T47D (cell line): ENCODE measurements at regions not wholly inside any gene's neighbourhood (a gene's known extent, or its start where the extent isn't known, plus 50 kb on each side); places are given as distances from the start of the nearest gene placed in this dataset.

Experiments
- DNase-seq, 2 experiments: peaks; one replicate each; pipeline versions ENCODE4 v3.0.0 to v3.0.0-alpha.2; 2011 to 2012; ENCODE audit warnings: low read depth in 1 of 2, low spot score in 1 of 2
- JUND ChIP-seq: IDR thresholded peaks from 2 replicates; pipeline ENCODE4 v1.6.1; 2012; ENCODE audit warnings: low read depth
- in situ Hi-C: cut with HindIII; loops from 2 replicates; pipeline ENCODE4 v1.10.0; 2016; ENCODE audit warnings: low sequenced_read_pairs, low pct_unique_long_range_greater_than_20kb

DNA sequence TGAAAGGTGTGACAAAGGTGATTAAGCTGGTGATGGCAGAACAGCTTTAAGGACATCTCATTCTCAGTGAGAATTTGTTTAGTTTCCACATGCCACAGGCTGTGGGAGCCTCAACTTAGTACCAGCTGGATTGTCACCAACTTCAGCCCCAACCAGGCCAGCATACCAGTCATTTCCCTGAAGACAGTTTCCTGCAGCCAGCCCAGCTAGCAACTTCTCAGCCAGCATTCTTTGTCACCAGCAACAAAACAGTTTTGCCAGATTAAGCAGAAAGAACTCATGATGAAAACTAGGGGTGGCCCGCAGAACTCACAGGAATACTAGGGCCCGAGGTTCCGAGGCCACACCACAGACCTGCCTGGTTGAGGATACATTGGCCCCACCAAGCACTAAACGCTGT, 68.8 kb upstream of the UNC5B start:
- in situ Hi-C loops, result no loop called here
- DNase-seq, result no peak
- TF ChIP-seq JUND, result no peak

- no peak for DNase-seq
- in situ Hi-C loops, result no loop called here
Measured at GRCh38 chr10:71144824-71145223, 67.5 kb upstream of the UNC5B start.

GRCh38 chr10:71145352-71145945, 66.9 kb upstream of the UNC5B start:
- in situ Hi-C loops, result no loop called here
- no peak for DNase-seq
- no peak for TF ChIP-seq JUND

More at GRCh38 chr10:71144824-71145223, 67.5 kb upstream of the UNC5B start:
- no peak for TF ChIP-seq JUND

- in situ Hi-C loops, result no loop called here
- DNase-seq, result no peak
- no peak for TF ChIP-seq JUND
Measured at GRCh38 chr10:71150796-71151195, 61.6 kb upstream of the UNC5B start.

DNA sequence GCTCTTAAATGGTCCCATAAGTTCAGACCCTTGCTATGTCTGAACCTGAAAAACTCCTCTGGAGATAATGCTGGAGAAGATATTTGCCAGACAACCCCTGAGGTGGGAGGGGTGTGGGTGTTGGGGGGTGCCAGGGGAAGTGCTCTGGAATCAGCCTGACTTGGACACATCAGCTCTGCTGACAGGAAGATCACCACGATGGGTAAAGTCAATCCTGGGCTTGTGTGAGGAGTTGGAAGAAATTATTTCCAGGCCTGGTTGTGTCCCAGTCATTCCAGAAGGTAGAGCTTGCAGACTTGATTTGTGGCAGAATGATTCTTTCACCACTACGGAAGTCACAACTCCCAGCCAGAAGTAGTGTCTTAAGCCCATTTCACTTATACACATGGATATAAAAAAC, 60.3 kb upstream of the UNC5B start:
- DNase-seq, result no peak
- in situ Hi-C loops, result no loop called here
- no peak for TF ChIP-seq JUND

- no peak for DNase-seq
- in situ Hi-C loops, result no loop called here
- TF ChIP-seq JUND, result no peak
Measured at GRCh38 chr10:71156436-71156835, 55.9 kb upstream of the UNC5B start.

GRCh38 chr10:71157435-71157834, 54.9 kb upstream of the UNC5B start:
- DNase-seq, result no peak
- in situ Hi-C loops, result no loop called here
- no peak for TF ChIP-seq JUND

DNA sequence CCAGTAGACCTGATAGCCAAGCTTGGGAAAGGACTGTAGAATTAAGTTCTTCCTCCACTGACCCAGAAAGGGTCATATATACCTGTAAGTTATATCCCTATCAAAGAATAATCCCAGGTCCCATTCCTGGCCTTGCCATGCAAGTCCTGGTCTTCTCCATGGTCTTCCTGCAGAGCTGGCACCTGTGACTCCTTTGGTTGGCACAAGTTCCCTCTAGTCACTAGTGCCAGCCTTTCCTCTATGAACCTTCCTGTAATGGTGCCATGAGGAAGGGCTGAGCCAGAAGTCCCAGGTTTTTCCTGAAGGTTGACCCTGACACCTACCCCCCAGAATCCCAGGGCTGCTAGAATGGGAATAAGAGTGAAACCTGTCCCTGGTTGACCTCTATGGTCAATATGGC, 54.1 kb upstream of the UNC5B start:
- in situ Hi-C loops, result no loop called here
- no peak for TF ChIP-seq JUND
- DNase-seq, result no peak

- in situ Hi-C loops, result no loop called here
- no peak for DNase-seq
- TF ChIP-seq JUND, result no peak
Measured at GRCh38 chr10:71158902-71159301, 53.5 kb upstream of the UNC5B start.

GRCh38 chr10:71159892-71160291, 52.5 kb upstream of the UNC5B start:
- in situ Hi-C loops, result no loop called here
- no peak for TF ChIP-seq JUND
- DNase-seq, result no peak

DNA sequence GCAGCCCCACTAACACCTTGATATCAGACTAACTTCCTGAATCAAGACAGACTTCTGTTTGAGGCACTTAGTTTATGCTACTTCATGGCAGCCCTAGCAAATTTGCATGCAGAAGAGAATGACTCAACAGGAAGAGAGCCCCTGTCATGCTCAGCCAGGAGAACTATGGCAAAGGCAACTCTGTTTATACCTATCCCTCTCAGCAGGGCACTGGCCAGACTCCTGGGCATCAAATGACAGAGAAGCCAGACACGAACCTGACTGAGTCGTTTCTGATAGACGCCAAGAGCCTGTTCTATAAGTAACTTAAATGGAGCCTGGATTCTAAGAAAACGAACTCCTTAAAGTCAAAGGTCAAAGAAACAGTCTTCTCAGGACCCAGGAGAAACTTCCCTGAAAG, 50.9 kb upstream of the UNC5B start:
- DNase-seq, result no peak

More for the DNA sequence above, 50.9 kb upstream of the UNC5B start:
- in situ Hi-C loops, result no loop called here
- no peak for TF ChIP-seq JUND
